SK-N-SH (cell line): ENCODE measurements at regions not wholly inside any gene's neighbourhood (a gene's known extent, or its start where the extent isn't known, plus 50 kb on each side); places are given as distances from the start of the nearest gene placed in this dataset.

Experiments used
- CTCF ChIP-seq: fragments of 200-600 bp; sonication (generic); IDR thresholded peaks from 2 replicates; pipeline ENCODE4 v1.6.1; 2017; ENCODE audit warnings: antibody characterized with exemption, mild to moderate bottlenecking, moderate library complexity
- EP300 ChIP-seq, 2 experiments: IDR thresholded peaks; 2 replicates each; pipeline versions ENCODE4 v1.4.0 to v1.6.1; 2012; ENCODE audit warnings: borderline replicate concordance in 1 of 2, low read depth in 1 of 2, low read length in 1 of 2
- FOXM1 ChIP-seq: IDR thresholded peaks from 2 replicates; pipeline ENCODE4 v1.4.0; 2012; ENCODE audit warnings: low read depth, mild to moderate bottlenecking
- GABPA ChIP-seq: IDR thresholded peaks from 2 replicates; pipeline ENCODE4 v1.4.0; 2012; ENCODE audit warnings: low read depth, mild to moderate bottlenecking
- GATA2 ChIP-seq: sonication (generic); formaldehyde crosslinking; IDR thresholded peaks from 2 replicates; pipeline ENCODE4 v1.5.0; 2020; ENCODE audit warnings: mild to moderate bottlenecking, missing genetic modification reagents
- MAX ChIP-seq: IDR thresholded peaks from 2 replicates; pipeline ENCODE4 v1.4.0; 2012; ENCODE audit warnings: low read depth
- POLR2AphosphoS5 ChIP-seq: IDR thresholded peaks from 2 replicates; pipeline ENCODE4 v1.6.1; 2012; ENCODE audit warnings: low read depth, low read length
- RCOR1 ChIP-seq: fragments of 150-350 bp; IDR thresholded peaks from 2 replicates; pipeline ENCODE4 v1.6.1; 2017; ENCODE audit warnings: antibody characterized with exemption, low read length
- REST ChIP-seq: IDR thresholded peaks from 2 replicates; pipeline ENCODE4 v1.6.1; 2012; ENCODE audit warnings: mild to moderate bottlenecking, low read depth, low read length, moderate library complexity
- RFX5 ChIP-seq: IDR thresholded peaks from 2 replicates; pipeline ENCODE4 v1.6.1; 2012; ENCODE audit warnings: mild to moderate bottlenecking, improper control_type of control experiment, low read length
- TAF1 ChIP-seq: IDR thresholded peaks from 2 replicates; pipeline ENCODE4 v1.6.1; 2012; ENCODE audit warnings: low read depth, mild to moderate bottlenecking, low read length, moderate library complexity, borderline replicate concordance
- TEAD4 ChIP-seq: IDR thresholded peaks from 2 replicates; pipeline ENCODE4 v1.4.0; 2012; ENCODE audit warnings: mild to moderate bottlenecking, borderline replicate concordance; ENCODE audit not compliant: insufficient read depth

- TF ChIP-seq GABPA, result no peak
- TF ChIP-seq CTCF, result no peak
- no peak for TF ChIP-seq TAF1
- no peak for TF ChIP-seq EP300 (IDR thresholded peaks at IDR 0.05; ENCODE audit: borderline replicate concordance in 1 of 2, low read depth in 1 of 2, low read length in 1 of 2)
- no peak for TF ChIP-seq POLR2AphosphoS5
- no peak for TF ChIP-seq TEAD4
- no peak for TF ChIP-seq RFX5
- no peak for TF ChIP-seq MAX
- no peak for TF ChIP-seq GATA2 (CRISPR knock-in tag)
- no peak for TF ChIP-seq REST
- no peak for TF ChIP-seq RCOR1
- TF ChIP-seq FOXM1, result no peak
These were observed 107.6 kb upstream of the APCDD1 start for GRCh38 chr18:10346749-10347415.
